VCaP (cell line): ENCODE measurements at regions not wholly inside any gene's neighbourhood (a gene's known extent, or its start where the extent isn't known, plus 50 kb on each side); places are given as distances from the start of the nearest gene placed in this dataset.
A peak's percentile ranks its signal among the peaks of the same experiment; 100 is the strongest.
"Not testable (repeated sequence)": the region's sequence is repeated elsewhere in the genome, so short reads cannot be mapped to it uniquely, and the experiment has no call there.

ENCODE experiments used
- H3K27ac ChIP-seq: fragments of 450-650 bp; 2 replicates; pipeline ENCODE4 v1.5.1; 2017
- TF ChIP-seq, protein P1 (sequence below): fragments of 450-650 bp; conservative IDR thresholded peaks from 2 replicates; pipeline ENCODE4 v1.5.1; 2017; ENCODE audit warnings: mild to moderate bottlenecking, moderate library complexity

DNA sequence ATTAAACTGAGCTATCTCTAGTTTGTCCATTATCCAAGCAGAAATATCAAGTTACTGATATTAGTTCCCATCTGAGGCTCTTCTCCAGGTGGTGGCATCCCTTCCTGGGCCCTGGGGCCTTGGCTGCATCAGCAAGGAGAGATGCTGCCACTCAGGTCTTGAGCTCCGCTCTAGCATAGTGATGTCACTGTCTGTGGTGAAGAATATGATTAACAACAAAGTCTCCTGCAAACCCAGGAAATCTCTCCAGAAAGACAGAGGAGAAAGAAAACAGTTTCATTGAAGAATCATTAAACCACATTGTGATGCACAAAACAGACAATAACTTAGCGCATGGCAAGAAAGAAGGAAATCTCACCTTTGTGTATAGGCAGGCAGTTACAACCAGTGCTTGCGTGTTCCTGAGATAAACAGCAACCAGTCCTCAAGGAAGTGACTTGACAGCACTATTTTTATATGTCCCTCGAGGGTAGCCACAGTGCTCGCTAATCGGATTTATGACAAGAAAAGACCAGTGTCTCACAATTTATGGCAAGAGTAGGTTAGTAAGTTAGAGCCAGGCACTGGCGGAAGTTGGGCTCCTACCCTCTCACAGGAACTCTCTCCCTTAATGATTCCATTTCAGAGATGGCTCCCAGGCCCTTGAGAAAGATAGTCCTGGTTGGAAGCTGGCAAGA is 151.1 kb downstream of the AHSP start:
- no peak overlapping the region for H3K27ac ChIP-seq
- TF ChIP-seq, protein P1, sequence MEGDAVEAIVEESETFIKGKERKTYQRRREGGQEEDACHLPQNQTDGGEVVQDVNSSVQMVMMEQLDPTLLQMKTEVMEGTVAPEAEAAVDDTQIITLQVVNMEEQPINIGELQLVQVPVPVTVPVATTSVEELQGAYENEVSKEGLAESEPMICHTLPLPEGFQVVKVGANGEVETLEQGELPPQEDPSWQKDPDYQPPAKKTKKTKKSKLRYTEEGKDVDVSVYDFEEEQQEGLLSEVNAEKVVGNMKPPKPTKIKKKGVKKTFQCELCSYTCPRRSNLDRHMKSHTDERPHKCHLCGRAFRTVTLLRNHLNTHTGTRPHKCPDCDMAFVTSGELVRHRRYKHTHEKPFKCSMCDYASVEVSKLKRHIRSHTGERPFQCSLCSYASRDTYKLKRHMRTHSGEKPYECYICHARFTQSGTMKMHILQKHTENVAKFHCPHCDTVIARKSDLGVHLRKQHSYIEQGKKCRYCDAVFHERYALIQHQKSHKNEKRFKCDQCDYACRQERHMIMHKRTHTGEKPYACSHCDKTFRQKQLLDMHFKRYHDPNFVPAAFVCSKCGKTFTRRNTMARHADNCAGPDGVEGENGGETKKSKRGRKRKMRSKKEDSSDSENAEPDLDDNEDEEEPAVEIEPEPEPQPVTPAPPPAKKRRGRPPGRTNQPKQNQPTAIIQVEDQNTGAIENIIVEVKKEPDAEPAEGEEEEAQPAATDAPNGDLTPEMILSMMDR, result no peak

DNA sequence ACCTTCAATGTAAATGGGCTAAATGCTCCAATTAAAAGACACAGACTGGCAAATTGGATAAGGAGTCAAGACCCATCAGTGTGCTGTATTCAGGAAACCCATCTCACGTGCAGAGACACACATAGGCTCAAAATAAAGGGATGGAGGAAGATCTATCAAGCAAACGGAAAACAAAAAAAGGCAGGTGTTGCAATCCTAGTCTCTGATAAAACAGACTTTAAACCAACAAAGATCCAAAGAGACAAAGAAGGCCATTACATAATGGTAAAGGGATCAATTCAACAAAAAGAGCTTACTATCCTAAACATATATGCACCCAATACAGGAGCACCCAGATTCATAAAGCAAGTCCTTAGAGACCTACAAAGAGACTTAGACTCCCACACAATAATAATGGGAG is 161.6 kb downstream of the AHSP start:
- H3K27ac ChIP-seq, result not testable (repeated sequence)

DNA sequence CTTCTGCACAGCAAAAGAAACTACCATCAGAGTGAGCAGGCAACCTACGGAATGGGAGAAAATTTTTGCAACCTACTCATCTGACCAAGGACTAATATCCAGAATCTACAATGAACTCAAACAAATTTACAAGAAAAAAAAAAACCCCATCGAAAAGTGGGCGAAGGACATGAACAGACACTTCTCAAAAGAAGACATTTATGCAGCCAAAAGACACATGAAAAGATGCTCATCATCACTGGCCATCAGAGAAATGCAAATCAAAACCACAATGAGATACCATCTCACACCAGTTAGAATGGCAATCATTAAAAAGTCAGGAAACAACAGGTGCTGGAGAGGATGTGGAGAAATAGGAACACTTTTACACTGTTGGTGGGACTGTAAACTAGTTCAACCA is 164.6 kb downstream of the AHSP start:
- H3K27ac ChIP-seq, result not testable (repeated sequence)

DNA sequence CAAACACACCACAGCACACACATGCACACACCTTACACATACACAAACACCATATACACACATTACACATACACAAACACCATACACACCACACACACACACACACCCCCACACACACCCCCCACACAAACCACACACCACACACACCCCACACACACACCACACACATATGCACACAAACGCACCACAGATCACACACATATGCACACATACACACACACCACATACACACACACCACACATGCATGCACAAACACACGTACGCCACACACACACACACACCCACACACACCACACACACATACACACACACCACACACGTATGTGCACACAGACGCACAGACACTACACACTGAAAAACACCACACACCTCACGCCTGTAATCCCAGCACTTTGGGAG is 166.0 kb downstream of the AHSP start:
- H3K27ac ChIP-seq, result no peak overlapping the region
- TF ChIP-seq, protein P1, result no peak

DNA sequence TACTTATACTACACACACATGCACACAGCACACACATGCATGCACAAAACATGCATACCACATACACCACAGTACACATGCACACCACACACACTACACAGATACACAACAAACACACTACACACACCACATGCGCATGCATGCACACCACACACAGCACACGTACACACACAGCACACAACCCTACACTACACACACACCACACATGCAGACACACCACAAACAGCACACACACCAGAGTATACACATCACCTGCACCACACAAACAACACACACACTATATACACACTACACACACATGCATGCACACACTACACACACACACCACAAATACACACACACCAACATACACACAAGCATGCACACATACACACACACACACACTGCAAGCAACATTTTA is 166.8 kb downstream of the AHSP start:
- TF ChIP-seq, protein P1, result no peak
- no peak overlapping the region for H3K27ac ChIP-seq

DNA sequence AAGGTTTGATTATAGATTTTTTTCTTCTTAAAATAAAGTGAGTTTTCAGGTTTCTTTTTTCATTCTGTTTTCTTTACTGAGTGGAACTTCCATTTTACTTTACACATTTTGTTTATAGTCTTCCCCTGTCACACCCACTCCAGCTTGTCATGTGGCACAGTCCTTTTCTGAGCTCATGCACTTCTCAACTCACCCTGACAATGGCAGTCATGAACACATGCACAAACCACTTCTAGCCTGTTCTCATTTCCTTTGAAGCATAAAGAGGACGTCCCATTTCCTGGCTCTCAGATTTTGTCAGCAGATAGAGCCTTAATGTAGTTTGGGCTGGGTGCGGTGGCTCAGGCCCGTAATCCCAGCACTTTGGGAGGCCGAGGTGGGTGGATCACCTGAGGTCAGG is 168.0 kb downstream of the AHSP start:
- TF ChIP-seq, protein P1, result no peak
- no peak overlapping the region for H3K27ac ChIP-seq

DNA sequence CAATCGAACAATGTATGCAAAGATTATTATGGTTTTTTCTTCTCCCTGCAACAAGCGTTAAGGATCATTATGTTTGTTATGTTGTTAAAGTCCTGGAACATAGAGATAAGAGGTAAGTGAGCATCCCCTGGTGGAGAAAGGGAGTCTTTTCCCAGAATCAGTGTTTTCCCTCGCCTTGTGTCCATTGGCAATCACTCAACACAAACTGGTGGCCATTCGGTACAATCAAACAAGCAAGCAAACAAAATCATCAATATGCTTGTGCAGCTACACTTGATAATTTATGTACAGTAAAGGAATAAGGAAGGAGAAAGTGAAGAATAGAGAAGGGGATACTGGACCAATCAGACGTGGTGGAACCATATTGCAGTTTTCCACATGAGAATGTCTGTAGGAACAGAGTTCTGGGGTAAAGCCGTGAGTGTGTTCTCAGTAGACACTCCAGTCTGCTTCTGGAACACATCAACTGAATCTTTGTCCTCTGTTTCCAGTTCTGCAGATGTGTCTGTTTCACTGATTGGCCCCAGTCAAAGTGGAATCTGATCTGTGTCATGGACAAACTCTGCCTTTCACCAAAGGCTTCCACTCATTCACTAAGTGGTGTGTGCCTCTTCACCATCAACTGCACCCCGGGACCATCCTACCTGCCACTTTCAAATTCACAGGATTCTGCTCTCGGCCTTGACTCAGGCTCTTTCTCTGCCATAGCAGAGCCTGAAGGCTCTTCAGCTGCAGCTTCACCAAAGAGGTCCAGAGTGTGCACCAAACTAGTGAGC is 169.5 kb downstream of the AHSP start:
- TF ChIP-seq, protein P1, result peak; percentile 80
- H3K27ac ChIP-seq, result no peak overlapping the region

DNA sequence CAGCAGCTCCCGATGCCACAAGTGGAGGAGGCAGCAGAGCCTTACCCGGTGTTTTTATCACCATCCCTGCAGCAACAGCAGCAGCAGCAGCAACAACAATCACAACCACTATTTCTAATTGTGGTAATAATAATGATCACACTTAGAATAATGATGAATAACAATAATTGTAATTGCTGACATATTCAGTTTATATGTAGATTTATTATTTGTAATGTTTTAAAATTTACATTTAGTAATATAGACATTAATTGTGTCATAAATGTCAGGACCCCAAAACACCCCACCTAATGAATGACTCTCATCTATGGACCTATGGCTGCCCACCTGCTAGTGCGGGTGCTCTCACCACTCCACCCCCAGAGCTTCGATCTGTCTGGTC is 170.0 kb downstream of the AHSP start:
- H3K27ac ChIP-seq, result no peak overlapping the region
- TF ChIP-seq, protein P1, result no peak
